Retinal pigment epithelial cell (primary cell): ENCODE measurements at regions not wholly inside any gene's neighbourhood (a gene's known extent, or its start where the extent isn't known, plus 50 kb on each side); places are given as distances from the start of the nearest gene placed in this dataset.

Experiments
- DNase-seq: peaks from one replicate; pipeline ENCODE4 v3.0.0-alpha.2; 2010; ENCODE audit warnings: low read depth
- H3K4me3 ChIP-seq: 2 replicates; pipeline ENCODE4 v1.5.1; 2011; ENCODE audit warnings: mild to moderate bottlenecking, low read length, control low read depth, moderate library complexity
- TF ChIP-seq, protein P1 (sequence below): conservative IDR thresholded peaks from 2 replicates; pipeline ENCODE4 v1.5.1; 2011; ENCODE audit warnings: low read depth, low read length, control low read depth, inconsistent platforms

DNA sequence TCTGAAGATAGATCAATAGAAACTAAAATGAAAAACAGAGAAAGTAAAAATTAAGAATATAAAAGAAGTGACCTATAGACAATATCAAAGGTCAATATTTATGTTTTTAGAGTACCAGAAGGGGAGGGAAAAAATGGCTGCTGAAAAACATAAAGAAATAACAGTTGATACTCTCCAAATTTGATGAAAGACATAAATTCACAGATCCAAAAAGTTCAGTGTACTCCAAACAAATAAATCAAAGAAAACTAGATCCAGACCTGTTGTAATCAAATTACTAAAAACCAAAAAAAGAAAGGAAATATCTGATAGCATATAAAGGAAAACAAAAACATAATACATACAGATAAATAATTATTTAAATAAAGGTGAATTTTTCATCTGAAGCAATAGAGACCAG is 1689.1 kb upstream of the TMEFF2 start:
- TF ChIP-seq, protein P1, sequence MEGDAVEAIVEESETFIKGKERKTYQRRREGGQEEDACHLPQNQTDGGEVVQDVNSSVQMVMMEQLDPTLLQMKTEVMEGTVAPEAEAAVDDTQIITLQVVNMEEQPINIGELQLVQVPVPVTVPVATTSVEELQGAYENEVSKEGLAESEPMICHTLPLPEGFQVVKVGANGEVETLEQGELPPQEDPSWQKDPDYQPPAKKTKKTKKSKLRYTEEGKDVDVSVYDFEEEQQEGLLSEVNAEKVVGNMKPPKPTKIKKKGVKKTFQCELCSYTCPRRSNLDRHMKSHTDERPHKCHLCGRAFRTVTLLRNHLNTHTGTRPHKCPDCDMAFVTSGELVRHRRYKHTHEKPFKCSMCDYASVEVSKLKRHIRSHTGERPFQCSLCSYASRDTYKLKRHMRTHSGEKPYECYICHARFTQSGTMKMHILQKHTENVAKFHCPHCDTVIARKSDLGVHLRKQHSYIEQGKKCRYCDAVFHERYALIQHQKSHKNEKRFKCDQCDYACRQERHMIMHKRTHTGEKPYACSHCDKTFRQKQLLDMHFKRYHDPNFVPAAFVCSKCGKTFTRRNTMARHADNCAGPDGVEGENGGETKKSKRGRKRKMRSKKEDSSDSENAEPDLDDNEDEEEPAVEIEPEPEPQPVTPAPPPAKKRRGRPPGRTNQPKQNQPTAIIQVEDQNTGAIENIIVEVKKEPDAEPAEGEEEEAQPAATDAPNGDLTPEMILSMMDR = no peak
- no peak for DNase-seq

DNA sequence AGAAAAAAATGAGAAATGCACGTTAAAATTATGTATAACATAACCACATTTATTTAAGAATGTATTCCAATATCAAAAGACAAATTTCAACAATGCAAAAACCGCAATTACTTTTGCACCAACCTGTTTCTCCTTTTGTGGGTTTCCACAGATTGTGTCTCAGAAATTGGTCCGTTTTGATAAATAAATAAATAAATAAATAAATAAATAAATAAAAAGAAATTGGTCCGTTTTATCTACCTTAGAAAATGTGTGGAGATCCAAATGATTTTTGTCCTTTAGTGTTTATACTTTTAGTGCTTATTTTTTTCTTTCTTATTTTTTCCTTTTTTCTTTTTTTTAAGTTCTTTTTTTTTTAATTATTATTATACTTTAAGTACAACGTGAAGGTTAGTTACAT is 1682.2 kb upstream of the TMEFF2 start:
- H3K4me3 ChIP-seq = no peak overlapping the region
- TF ChIP-seq, protein P1 = no peak
- no peak for DNase-seq

More for the DNA sequence above, 1689.1 kb upstream of the TMEFF2 start:
- no peak overlapping the region for H3K4me3 ChIP-seq

DNA sequence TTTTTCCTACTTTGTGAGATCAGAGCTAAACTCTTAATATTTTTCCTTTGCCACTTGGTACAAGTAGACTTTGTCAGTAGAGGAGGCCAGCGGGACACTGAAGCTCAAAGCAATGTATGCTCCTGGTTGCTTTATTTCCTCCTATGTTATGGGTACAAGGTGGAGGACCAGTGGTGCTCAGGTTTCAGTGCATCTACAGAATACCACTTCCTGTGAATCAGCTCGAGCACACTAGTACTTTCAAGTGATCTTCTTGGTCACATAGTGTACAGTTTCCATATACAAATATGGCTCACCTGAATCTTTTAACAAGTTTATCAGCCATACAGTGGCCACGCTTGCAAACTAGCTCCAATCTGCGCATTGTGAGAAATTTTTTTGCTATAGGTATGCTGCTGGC is 1674.8 kb upstream of the TMEFF2 start:
- no peak overlapping the region for H3K4me3 ChIP-seq
- TF ChIP-seq, protein P1 = no peak
- no peak for DNase-seq

DNA sequence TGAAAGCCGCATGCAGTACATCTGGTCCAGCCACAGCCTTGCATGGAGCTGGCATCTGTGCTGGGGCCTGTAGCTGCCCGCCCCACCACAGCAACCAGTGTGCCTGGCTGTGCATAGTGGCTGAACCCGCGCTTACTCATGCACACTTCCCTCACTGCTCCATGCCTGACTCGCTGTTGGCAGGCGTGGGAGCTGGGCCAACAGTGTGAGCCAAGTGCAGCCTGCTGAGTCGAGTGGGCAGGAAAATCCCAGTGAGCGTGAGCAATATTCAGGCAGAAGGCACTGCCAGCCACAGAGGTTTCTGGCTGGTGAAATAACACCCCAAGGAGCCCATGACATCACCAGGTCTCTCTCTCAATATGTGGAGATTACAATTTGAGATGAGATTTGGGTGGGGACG is 1674.1 kb upstream of the TMEFF2 start:
- no peak for DNase-seq
- TF ChIP-seq, protein P1 = no peak
- no peak overlapping the region for H3K4me3 ChIP-seq

DNA sequence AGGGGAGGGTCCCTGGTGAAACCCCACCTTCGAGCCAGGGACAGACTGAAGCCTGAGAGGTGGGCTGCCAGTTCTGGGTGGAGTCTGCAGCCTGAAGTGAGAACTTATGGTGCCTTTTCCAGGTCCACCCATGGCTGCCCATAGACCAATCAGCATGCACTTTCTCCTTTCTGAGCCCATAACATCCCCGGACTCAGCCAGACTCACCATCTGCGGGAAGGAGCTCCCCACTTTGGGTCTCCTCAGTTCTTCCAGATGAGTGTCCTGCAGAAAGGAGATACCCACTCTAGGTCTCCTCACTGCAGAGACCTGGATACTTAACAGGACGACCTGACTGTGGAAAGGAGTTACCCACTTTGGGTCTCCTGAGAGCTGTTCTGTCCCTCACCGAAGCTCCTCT is 1673.4 kb upstream of the TMEFF2 start:
- TF ChIP-seq, protein P1 = no peak
- DNase-seq = no peak
- no peak overlapping the region for H3K4me3 ChIP-seq

DNA sequence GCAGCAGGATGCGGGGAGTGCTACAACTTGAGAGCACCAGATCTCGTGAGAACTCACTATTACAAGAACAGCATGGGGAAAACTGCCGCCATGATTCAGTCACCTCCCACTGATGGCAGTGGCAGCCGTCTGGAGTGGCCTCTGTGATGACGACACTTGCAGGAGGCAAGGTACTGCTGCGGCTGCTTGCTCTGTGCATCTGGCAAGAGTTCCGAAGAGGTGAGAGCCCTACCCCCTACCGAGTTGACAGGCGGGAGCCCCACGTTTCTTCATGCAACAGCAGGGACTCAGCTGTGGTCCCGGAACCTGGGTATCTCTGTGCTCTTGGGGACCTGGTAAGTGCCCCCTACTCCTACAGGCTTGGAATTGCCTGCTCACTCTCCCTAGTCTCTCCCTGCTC is 1672.7 kb upstream of the TMEFF2 start:
- DNase-seq = no peak
- TF ChIP-seq, protein P1 = no peak
- H3K4me3 ChIP-seq = no peak overlapping the region

DNA sequence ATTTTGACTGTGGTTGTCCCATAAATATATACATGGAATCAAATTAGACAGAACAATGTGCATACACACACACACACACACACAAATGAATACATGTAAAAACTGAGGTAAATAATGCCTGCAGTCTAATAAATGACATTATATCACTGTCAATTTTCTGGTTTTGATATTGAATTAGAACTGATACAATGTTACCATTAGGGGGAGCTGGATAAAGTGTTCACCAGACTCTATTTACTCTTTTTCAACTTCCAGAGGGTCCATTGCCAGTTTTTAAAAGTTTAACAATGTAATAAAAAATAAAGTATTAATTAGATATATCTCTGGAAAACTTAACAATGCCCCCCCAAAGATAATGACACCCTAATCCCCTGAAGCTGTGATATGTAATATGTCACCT is 1666.8 kb upstream of the TMEFF2 start:
- no peak for DNase-seq
- H3K4me3 ChIP-seq = no peak overlapping the region
- TF ChIP-seq, protein P1 = peak; percentile 26
